WTC11 (cell line): ENCODE measurements at regions not wholly inside any gene's neighbourhood (a gene's known extent, or its start where the extent isn't known, plus 50 kb on each side); places are given as distances from the start of the nearest gene placed in this dataset.

Experiments
- ATAC-seq: fragments of 200-7000 bp; cut with Tn5 transposase; 2 replicates; pipeline ENCODE4 v1.10.0; 2021; ENCODE audit warnings: mild to moderate bottlenecking, moderate library complexity
- CTCF ChIA-PET: fragments of 300-600 bp; sonication (Branson Sonifier 250); formaldehyde crosslinking; loops from one replicate; lab custom pipeline; 2021; ENCODE audit warnings: antibody characterized with exemption; lab: Charles Lee
- POLR2A ChIA-PET: fragments of 350-600 bp; sonication (Branson Sonifier 250); formaldehyde crosslinking; loops from one replicate; lab custom pipeline; 2021; ENCODE audit warnings: antibody characterized with exemption; lab: Charles Lee
- DNase-seq: peaks from one replicate; pipeline ENCODE4 v3.0.0; 2021; ENCODE audit warnings: low spot score
- H3K27ac Mint-ChIP-seq: 2 replicates; pipeline ENCODE4 v1.8.0; 2021; ENCODE audit warnings: mixed read lengths
- H3K27me3 Mint-ChIP-seq: 2 replicates; pipeline ENCODE4 v1.8.0; 2021; ENCODE audit warnings: low read depth, mild to moderate bottlenecking, moderate library complexity, mixed read lengths
- H3K36me3 Mint-ChIP-seq: 2 replicates; pipeline ENCODE4 v1.8.0; 2021; ENCODE audit warnings: mixed read lengths
- H3K4me1 Mint-ChIP-seq: 2 replicates; pipeline ENCODE4 v1.8.0; 2022; ENCODE audit warnings: mixed read lengths
- H3K4me3 Mint-ChIP-seq: 2 replicates; pipeline ENCODE4 v1.8.0; 2021; ENCODE audit warnings: mild to moderate bottlenecking, moderate library complexity, mixed read lengths
- H3K9me3 Mint-ChIP-seq: 2 replicates; pipeline ENCODE4 v1.8.0; 2021; ENCODE audit warnings: mixed read lengths
- CDX4 ChIP-seq: fragments of 250-450 bp; sonication (Bioruptor Pico); IDR thresholded peaks from 2 replicates; pipeline ENCODE4 v1.9.0; 2021; ENCODE audit warnings: moderate library complexity, mild to moderate bottlenecking, inconsistent platforms, borderline replicate concordance
- E2F4 ChIP-seq: sonication (generic); formaldehyde crosslinking; IDR thresholded peaks from 2 replicates; pipeline ENCODE4 v1.8.1; 2022; ENCODE audit warnings: low read depth, mild to moderate bottlenecking, moderate library complexity, missing genetic modification reagents, borderline replicate concordance
- ELF4 ChIP-seq: sonication (generic); formaldehyde crosslinking; IDR thresholded peaks from 2 replicates; pipeline ENCODE4 v1.8.1; 2022; ENCODE audit warnings: low read depth, mild to moderate bottlenecking, moderate library complexity, missing genetic modification reagents
- FOXP1 ChIP-seq: sonication (generic); formaldehyde crosslinking; IDR thresholded peaks from 2 replicates; pipeline ENCODE4 v1.8.0; 2022; ENCODE audit warnings: missing genetic modification reagents, mild to moderate bottlenecking, moderate library complexity, borderline replicate concordance
- GABPB1 ChIP-seq: sonication (generic); formaldehyde crosslinking; IDR thresholded peaks from 2 replicates; pipeline ENCODE4 v1.8.1; 2023; ENCODE audit warnings: mild to moderate bottlenecking, missing genetic modification reagents
- GTF2I ChIP-seq: fragments of 250-450 bp; sonication (Bioruptor Pico); conservative IDR thresholded peaks from 2 replicates; pipeline ENCODE4 v1.4.0; 2021; ENCODE audit warnings: mild to moderate bottlenecking
- HMGXB4 ChIP-seq: sonication (generic); formaldehyde crosslinking; IDR thresholded peaks from 2 replicates; pipeline ENCODE4 v1.8.1; 2023; ENCODE audit warnings: mild to moderate bottlenecking, moderate library complexity, missing genetic modification reagents
- IRF2 ChIP-seq: sonication (generic); formaldehyde crosslinking; IDR thresholded peaks from 2 replicates; pipeline ENCODE4 v1.8.0; 2022; ENCODE audit warnings: low read depth, missing genetic modification reagents, borderline replicate concordance
- KAT7 ChIP-seq: sonication (generic); formaldehyde crosslinking; IDR thresholded peaks from 2 replicates; pipeline ENCODE4 v1.8.1; 2023; ENCODE audit warnings: missing genetic modification reagents, mild to moderate bottlenecking, borderline replicate concordance
- NFE2L1 ChIP-seq: sonication (generic); formaldehyde crosslinking; IDR thresholded peaks from 2 replicates; pipeline ENCODE4 v1.8.1; 2023; ENCODE audit warnings: missing genetic modification reagents
- NR3C1 ChIP-seq: sonication (generic); formaldehyde crosslinking; conservative IDR thresholded peaks from 2 replicates; pipeline ENCODE4 v1.8.1; 2023; ENCODE audit warnings: low read depth, mild to moderate bottlenecking, missing genetic modification reagents
- RELA ChIP-seq: sonication (generic); formaldehyde crosslinking; IDR thresholded peaks from 2 replicates; pipeline ENCODE4 v1.8.1; 2022; ENCODE audit warnings: missing genetic modification reagents, mild to moderate bottlenecking, borderline replicate concordance
- SMAD4 ChIP-seq: sonication (generic); formaldehyde crosslinking; IDR thresholded peaks from 2 replicates; pipeline ENCODE4 v1.8.0; 2022; ENCODE audit warnings: mild to moderate bottlenecking, missing genetic modification reagents
- TEAD1 ChIP-seq: sonication (generic); formaldehyde crosslinking; IDR thresholded peaks from 2 replicates; pipeline ENCODE4 v1.8.0; 2022; ENCODE audit warnings: mild to moderate bottlenecking, missing genetic modification reagents
- TP53 ChIP-seq: sonication (generic); formaldehyde crosslinking; IDR thresholded peaks from 2 replicates; pipeline ENCODE4 v1.8.1; 2023; ENCODE audit warnings: mild to moderate bottlenecking, missing genetic modification reagents
- USF2 ChIP-seq: sonication (generic); formaldehyde crosslinking; IDR thresholded peaks from 2 replicates; pipeline ENCODE4 v1.8.1; 2023; ENCODE audit warnings: mild to moderate bottlenecking, missing genetic modification reagents, moderate library complexity
- ZNF219 ChIP-seq: sonication (generic); formaldehyde crosslinking; IDR thresholded peaks from 2 replicates; pipeline ENCODE4 v1.8.0; 2023; ENCODE audit warnings: missing genetic modification reagents, mild to moderate bottlenecking, borderline replicate concordance
- ZNF416 ChIP-seq: fragments of 250-450 bp; sonication (Bioruptor Pico); IDR thresholded peaks from 2 replicates; pipeline ENCODE4 v1.9.0; 2021; ENCODE audit warnings: mild to moderate bottlenecking, inconsistent platforms
- ZNF532 ChIP-seq: fragments of 250-450 bp; sonication (Bioruptor Pico); IDR thresholded peaks from 2 replicates; pipeline ENCODE4 v1.9.0; 2021; ENCODE audit warnings: mild to moderate bottlenecking, borderline replicate concordance
- TF ChIP-seq, protein P1 (sequence below): fragments of 200-600 bp; IDR thresholded peaks from 2 replicates; pipeline ENCODE4 v1.8.0; 2022; ENCODE audit warnings: antibody characterized with exemption
- TF ChIP-seq, protein P2 (sequence below): fragments of 250-450 bp; sonication (Bioruptor Pico); IDR thresholded peaks from 2 replicates; pipeline ENCODE4 v1.9.0; 2021; ENCODE audit warnings: mild to moderate bottlenecking

DNA sequence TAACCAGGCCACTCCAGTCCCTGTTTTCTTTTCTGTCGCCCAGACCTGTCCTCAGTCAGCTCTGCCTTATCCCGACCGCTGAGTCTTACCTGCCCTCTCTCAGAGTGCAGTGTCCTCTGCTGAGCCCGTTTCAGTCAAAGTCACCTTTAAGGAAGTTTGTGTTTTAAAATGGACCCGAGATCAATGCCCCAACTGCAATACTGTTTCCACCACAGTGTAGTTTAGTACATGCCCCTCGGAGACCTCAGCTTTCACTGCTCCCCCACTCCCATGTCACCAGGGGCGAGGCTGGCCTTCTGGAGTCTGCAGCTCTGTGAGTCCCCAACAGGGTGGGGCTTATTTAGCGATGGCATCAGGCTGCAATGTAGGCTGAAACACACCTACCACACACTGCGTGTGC lies 248.4 kb upstream of the TSHZ3 start:
- ChIA-PET CTCF (interaction anchor here (0.5 kb wide), 1 partner anchor 66 kb away, joined by 3 read pairs; no protein-coding TSS in a partner anchor), POLR2A (no interaction called here)

DNA sequence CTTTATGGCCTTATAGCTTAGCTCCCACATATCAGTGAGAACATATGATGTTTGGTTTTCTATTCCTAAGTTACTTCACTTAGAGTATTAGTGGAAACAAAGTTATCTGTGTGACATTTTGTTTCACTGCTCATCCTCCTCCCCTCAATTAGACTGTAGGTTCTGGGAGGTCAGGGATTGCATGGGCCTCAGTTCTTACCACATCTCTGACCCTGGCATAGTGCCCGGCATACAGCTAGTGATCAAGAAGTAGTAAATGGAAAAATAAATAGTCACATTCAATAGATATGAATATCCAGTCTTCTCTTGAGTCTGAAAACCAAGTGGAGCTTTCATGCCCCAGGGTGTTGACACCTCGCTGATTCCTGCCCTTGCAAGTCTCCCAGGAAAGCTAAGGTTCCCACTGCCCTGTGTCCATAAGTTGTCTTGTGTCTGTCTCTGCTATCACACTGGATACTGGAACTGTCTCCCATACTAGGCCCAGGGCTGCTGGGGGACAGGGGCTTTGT lies 249.5 kb upstream of the TSHZ3 start:
- ChIA-PET CTCF (no interaction called here), POLR2A (no interaction called here)
- no peaks in the 10 kb centered on the region for H3K36me3 Mint-ChIP-seq
- H3K4me1 Mint-ChIP-seq: peaks cover 13% of the 10 kb centered on the region
- H3K9me3 Mint-ChIP-seq: no peaks in the 10 kb centered on the region
- DNase-seq (no peak), ATAC-seq (no peak)
- H3K27ac Mint-ChIP-seq: no peak overlapping the region
- H3K4me3 Mint-ChIP-seq: no peak overlapping the region
- no peaks in the 10 kb centered on the region for H3K27me3 Mint-ChIP-seq
- TF ChIP-seq ZNF532 (CRISPR knock-in tag) (no peak), GTF2I (CRISPR knock-in tag) (no peak), ELF4 (CRISPR knock-in tag) (no peak), NFE2L1 (CRISPR knock-in tag) (no peak), IRF2 (no peak), RELA (CRISPR knock-in tag) (no peak), SMAD4 (CRISPR knock-in tag) (no peak), USF2 (CRISPR knock-in tag) (no peak), KAT7 (CRISPR knock-in tag) (no peak), E2F4 (CRISPR knock-in tag) (no peak), NR3C1 (CRISPR knock-in tag) (no peak), CDX4 (no peak), TP53 (CRISPR knock-in tag) (no peak), FOXP1 (CRISPR knock-in tag) (no peak)
- TF ChIP-seq, protein P1, sequence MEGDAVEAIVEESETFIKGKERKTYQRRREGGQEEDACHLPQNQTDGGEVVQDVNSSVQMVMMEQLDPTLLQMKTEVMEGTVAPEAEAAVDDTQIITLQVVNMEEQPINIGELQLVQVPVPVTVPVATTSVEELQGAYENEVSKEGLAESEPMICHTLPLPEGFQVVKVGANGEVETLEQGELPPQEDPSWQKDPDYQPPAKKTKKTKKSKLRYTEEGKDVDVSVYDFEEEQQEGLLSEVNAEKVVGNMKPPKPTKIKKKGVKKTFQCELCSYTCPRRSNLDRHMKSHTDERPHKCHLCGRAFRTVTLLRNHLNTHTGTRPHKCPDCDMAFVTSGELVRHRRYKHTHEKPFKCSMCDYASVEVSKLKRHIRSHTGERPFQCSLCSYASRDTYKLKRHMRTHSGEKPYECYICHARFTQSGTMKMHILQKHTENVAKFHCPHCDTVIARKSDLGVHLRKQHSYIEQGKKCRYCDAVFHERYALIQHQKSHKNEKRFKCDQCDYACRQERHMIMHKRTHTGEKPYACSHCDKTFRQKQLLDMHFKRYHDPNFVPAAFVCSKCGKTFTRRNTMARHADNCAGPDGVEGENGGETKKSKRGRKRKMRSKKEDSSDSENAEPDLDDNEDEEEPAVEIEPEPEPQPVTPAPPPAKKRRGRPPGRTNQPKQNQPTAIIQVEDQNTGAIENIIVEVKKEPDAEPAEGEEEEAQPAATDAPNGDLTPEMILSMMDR: no peak
- TF ChIP-seq, protein P2, sequence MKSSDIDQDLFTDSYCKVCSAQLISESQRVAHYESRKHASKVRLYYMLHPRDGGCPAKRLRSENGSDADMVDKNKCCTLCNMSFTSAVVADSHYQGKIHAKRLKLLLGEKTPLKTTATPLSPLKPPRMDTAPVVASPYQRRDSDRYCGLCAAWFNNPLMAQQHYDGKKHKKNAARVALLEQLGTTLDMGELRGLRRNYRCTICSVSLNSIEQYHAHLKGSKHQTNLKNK (CRISPR knock-in tag): no peak

More for the DNA sequence above, 248.4 kb upstream of the TSHZ3 start:
- ATAC-seq (no peak), DNase-seq (no peak)
- Mint-ChIP-seq H3K27ac (no peak overlapping the region), H3K9me3 (no peaks in the 10 kb centered on the region), H3K36me3 (no peaks in the 10 kb centered on the region), H3K27me3 (no peaks in the 10 kb centered on the region), H3K4me3 (no peak overlapping the region), H3K4me1 (peaks cover 16% of the 10 kb centered on the region)
- no peak for TF ChIP-seq KAT7 (CRISPR knock-in tag)
- no peak for TF ChIP-seq HMGXB4 (CRISPR knock-in tag)
- no peak for TF ChIP-seq E2F4 (CRISPR knock-in tag)
- no peak for TF ChIP-seq ZNF416 (CRISPR knock-in tag)
- no peak for TF ChIP-seq ZNF219 (CRISPR knock-in tag)
- no peak for TF ChIP-seq TEAD1 (CRISPR knock-in tag)
- no peak for TF ChIP-seq GABPB1 (CRISPR knock-in tag)
